ENCODE measurements at regions not wholly inside any gene's neighbourhood (a gene's known extent, or its start where the extent isn't known, plus 50 kb on each side); places are given as distances from the start of the nearest gene placed in this dataset.

DNA sequence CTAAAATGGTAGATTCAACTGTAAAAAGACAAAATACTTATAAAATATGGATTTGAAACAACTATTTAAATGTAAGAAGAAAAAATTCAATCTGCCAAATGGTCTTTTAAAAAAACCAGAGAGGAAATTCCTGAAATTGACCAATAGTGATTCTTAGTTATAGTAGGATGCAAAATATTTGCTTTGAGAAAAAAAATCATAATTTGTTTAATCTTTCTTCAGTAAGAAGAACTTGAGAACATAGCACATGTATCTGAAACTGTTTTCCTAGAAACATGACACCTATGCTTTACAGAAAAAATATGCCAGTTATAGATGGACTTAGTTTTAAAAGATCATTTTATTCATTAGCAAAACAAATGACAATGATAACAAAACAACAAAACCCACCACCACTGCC is 186.9 kb upstream of the CD180 start:
- H3K4me3 ChIP-seq, result no peak overlapping the region
- H3K27ac ChIP-seq, result no peak overlapping the region
- TF ChIP-seq, protein P1, sequence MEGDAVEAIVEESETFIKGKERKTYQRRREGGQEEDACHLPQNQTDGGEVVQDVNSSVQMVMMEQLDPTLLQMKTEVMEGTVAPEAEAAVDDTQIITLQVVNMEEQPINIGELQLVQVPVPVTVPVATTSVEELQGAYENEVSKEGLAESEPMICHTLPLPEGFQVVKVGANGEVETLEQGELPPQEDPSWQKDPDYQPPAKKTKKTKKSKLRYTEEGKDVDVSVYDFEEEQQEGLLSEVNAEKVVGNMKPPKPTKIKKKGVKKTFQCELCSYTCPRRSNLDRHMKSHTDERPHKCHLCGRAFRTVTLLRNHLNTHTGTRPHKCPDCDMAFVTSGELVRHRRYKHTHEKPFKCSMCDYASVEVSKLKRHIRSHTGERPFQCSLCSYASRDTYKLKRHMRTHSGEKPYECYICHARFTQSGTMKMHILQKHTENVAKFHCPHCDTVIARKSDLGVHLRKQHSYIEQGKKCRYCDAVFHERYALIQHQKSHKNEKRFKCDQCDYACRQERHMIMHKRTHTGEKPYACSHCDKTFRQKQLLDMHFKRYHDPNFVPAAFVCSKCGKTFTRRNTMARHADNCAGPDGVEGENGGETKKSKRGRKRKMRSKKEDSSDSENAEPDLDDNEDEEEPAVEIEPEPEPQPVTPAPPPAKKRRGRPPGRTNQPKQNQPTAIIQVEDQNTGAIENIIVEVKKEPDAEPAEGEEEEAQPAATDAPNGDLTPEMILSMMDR (IDR thresholded peaks at IDR 0.05), result no peak
- DNase-seq (ENCODE audit: low spot score), result no peak

DNA sequence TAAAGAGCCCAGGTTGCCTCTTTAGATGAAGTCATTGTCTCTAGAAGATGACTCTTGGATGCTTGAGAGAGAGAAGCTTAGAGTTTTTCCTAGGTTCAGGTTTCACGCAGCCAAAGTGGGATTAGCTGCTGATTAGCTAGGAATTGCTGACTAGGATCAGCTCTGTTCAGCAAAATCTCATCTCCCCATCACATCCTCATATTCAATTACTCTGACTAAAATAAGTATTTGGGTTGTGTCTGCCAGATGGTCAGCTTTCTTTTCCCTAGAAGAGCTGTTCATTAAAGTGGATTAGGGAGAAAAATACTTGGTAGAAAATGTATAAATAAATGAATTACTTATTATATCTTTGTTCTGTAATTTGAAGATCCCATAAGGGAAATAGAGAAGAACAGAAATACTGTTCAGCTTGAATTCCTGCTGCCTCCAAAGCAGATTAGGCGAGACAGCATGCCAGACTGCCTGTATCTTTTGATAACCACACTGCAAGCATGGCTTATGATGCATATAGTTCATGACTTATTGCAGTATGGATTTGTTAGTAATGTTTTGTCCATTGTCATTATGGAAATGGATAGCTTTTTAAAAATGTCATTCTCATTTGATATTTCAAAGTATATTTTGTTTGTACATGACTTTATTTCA is 184.8 kb upstream of the CD180 start:
- H3K27ac ChIP-seq, result no peak overlapping the region
- H3K4me3 ChIP-seq, result no peak overlapping the region
- DNase-seq (ENCODE audit: low spot score), result no peak
- TF ChIP-seq, protein P1 (IDR thresholded peaks at IDR 0.05), result no peak

DNA sequence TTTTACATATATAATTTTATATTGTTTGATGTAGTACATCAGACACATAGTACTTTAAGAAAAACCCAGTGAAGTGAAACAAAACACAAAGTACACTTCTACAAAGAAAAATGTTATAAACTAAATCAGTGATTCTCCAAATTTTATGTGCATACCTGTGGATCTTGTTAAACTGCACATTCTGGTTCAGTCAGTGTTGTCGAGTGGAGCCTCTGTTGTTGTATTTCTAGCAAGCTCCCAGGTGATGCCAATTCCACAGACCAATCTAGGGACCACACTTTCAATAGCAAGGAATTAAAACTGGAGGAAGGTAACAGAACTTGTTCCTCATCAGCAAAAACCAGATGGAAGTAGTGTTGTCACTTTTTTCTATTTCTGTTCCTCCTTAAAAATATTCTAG is 183.8 kb upstream of the CD180 start:
- Histone ChIP-seq H3K27ac (no peak overlapping the region), H3K4me3 (no peak overlapping the region)
- TF ChIP-seq, protein P1 (IDR thresholded peaks at IDR 0.05), result no peak
- DNase-seq (ENCODE audit: low spot score), result no peak

DNA sequence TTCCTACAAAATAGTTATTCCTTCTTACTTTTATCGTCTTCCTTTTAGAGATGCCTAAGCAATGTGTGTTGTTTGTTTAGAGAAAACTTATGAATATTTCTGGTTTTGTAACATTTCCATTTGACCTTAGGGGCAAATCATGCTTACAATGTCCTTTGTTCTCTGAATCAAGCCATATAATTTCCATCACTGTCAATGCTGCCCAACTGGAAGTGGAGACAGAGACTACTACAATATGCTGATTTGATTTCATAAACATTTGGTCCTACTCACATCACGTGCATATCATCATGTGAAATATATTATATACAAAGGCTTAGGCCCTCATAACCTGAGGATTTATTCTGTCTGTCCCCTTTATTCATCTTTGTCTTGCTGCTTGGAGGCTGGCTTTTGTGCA is 183.2 kb upstream of the CD180 start:
- no peak overlapping the region for H3K4me3 ChIP-seq
- DNase-seq (ENCODE audit: low spot score), result no peak
- H3K27ac ChIP-seq, result no peak overlapping the region
- TF ChIP-seq, protein P1 (IDR thresholded peaks at IDR 0.05), result no peak

DNA sequence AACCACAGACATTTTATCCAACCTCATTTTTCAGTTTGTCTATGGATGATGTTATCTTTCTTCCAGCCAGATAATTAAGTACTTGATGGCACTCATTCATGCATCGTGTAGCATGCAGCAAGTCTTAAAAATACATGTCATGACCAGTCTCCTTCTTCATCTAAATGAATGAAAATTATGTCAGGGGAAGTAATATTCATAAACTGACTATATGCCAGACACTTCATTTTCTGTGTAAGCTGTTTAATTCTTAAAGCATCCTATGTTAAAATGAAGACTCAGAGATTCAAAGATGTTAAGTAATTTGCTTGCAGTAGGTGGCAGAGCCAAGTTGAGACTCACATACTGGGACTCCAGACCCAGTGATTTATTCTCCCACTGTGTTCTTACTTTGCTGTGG is 181.7 kb upstream of the CD180 start:
- H3K4me3 ChIP-seq, result no peak overlapping the region
- TF ChIP-seq, protein P1 (IDR thresholded peaks at IDR 0.05), result no peak
- H3K27ac ChIP-seq, result no peak overlapping the region
- no peak for DNase-seq (ENCODE audit: low spot score)

DNA sequence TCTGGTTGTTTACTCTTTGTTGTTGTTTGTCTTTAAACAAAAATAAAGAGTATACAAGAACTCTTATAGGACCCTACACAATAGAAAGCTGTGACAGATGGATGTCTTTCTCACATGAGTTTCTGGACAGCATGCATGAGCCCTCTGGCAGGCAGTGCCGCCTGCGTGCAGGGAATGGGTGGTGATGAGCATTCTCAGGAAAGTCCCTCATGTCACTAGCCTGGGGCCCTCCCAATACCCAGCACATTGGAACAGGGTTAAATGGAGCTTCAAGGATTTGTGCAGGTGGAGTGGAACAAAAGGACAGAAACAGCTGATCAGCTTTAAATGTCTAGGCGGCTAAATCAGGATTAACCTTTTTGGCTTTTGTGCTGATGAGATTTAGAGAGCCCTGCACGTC is 181.0 kb upstream of the CD180 start:
- Histone ChIP-seq H3K4me3 (no peak overlapping the region), H3K27ac (no peak overlapping the region)
- no peak for DNase-seq (ENCODE audit: low spot score)
- TF ChIP-seq, protein P1 (IDR thresholded peaks at IDR 0.05), result no peak

DNA sequence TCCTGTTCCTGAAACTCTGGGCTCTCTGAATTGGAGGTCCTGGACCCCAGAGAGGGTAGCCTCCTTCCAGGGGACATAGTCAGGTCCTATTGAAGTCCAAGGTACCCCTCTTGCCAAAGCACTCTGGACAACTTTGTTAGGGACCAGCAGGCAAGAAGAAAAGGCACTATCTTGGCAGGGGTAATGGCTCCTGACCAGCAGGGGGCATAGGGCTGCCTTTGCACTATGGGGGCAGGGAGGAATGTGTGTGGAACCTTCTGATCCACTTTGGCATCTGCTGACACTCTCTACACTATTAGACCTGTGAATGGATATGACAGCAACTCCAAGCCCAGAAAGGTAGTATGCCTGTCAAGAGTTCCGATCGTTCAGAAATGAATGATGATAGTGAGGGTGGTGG is 179.0 kb upstream of the CD180 start:
- no peak overlapping the region for H3K4me3 ChIP-seq
- no peak overlapping the region for H3K27ac ChIP-seq
- DNase-seq (ENCODE audit: low spot score), result no peak
- TF ChIP-seq, protein P1 (IDR thresholded peaks at IDR 0.05), result no peak
